IMR-90 (cell line): ENCODE measurements at regions not wholly inside any gene's neighbourhood (a gene's known extent, or its start where the extent isn't known, plus 50 kb on each side); places are given as distances from the start of the nearest gene placed in this dataset.

ENCODE experiments used
- ATAC-seq: fragments of 200-7000 bp; cut with Tn5 transposase; 2 replicates; pipeline ENCODE4 v1.9.1; 2020; ENCODE audit warnings: low read depth, mild to moderate bottlenecking, moderate library complexity
- BruUV-seq: library from RNA; stranded (reverse); fragments of 400-500 nt; replicated peaks from 2 replicates; lab custom pipeline; 2021; lab: Mats Ljungman, UMichigan
- CTCF ChIA-PET: fragments of 300-600 bp; formaldehyde crosslinking; extraction: SDS; loops from one replicate; lab custom pipeline; 2021; ENCODE audit warnings: antibody characterized with exemption; lab: Yijun Ruan, JAX
- POLR2A ChIA-PET: fragments of 300-600 bp; sonication (Branson Sonifier 250); formaldehyde crosslinking; loops from one replicate; lab custom pipeline; 2022; ENCODE audit warnings: antibody characterized with exemption; ENCODE audit not compliant: unreplicated experiment; lab: Charles Lee
- DNase-seq: peaks from one replicate; pipeline ENCODE4 v3.0.0; 2013
- H2AFZ ChIP-seq: replicated peaks from 2 replicates; pipeline ENCODE3; 2013; ENCODE audit warnings: low read length, mild to moderate bottlenecking; ENCODE audit not compliant: poor library complexity
- H2AK5ac ChIP-seq: 2 replicates; pipeline ENCODE4 v1.6.1; 2013; ENCODE audit warnings: low read depth, low read length, inconsistent platforms
- H2AK9ac ChIP-seq: replicated peaks from 2 replicates; pipeline ENCODE3; 2013; ENCODE audit warnings: mild to moderate bottlenecking, low read depth, low read length, moderate library complexity; ENCODE audit not compliant: poor library complexity
- H2BK120ac ChIP-seq: 2 replicates; pipeline ENCODE4 v1.6.1; 2013; ENCODE audit warnings: low read depth, low read length, inconsistent platforms
- H2BK15ac ChIP-seq: 3 replicates; pipeline ENCODE4 v1.6.1; 2013; ENCODE audit warnings: low read depth, low read length, inconsistent platforms
- H2BK20ac ChIP-seq: 2 replicates; pipeline ENCODE4 v1.6.1; 2013; ENCODE audit warnings: low read depth, mild to moderate bottlenecking, inconsistent platforms, low read length, moderate library complexity
- H2BK5ac ChIP-seq: 2 replicates; pipeline ENCODE4 v1.6.1; 2013; ENCODE audit warnings: mild to moderate bottlenecking, low read depth, low read length, inconsistent platforms; ENCODE audit not compliant: poor library complexity, severe bottlenecking
- H3K14ac ChIP-seq: replicated peaks from 2 replicates; pipeline ENCODE4 v1.6.1; 2013; ENCODE audit warnings: low read depth, low read length, inconsistent platforms
- H3K18ac ChIP-seq: 2 replicates; pipeline ENCODE4 v1.6.1; 2013; ENCODE audit warnings: low read depth, low read length, control low read depth
- H3K23ac ChIP-seq: 2 replicates; pipeline ENCODE4 v1.6.1; 2013; ENCODE audit warnings: low read depth, low read length, inconsistent platforms
- H3K27ac ChIP-seq: 2 replicates; pipeline ENCODE4 v1.5.1; 2013; ENCODE audit warnings: mild to moderate bottlenecking, control low read depth, low read length; ENCODE audit not compliant: insufficient read depth
- H3K27me3 ChIP-seq: 2 replicates; pipeline ENCODE4 v1.6.1; 2013; ENCODE audit warnings: low read length; ENCODE audit not compliant: control insufficient read depth, insufficient read depth
- H3K36me3 ChIP-seq: 2 replicates; pipeline ENCODE4 v1.6.1; 2013; ENCODE audit warnings: low read length, mixed read lengths; ENCODE audit not compliant: control insufficient read depth, insufficient read depth
- H3K4ac ChIP-seq: 2 replicates; pipeline ENCODE4 v1.6.1; 2013; ENCODE audit warnings: low read depth, low read length, inconsistent platforms
- H3K4me1 ChIP-seq: 2 replicates; pipeline ENCODE4 v1.6.1; 2013; ENCODE audit warnings: low read length, mixed read lengths; ENCODE audit not compliant: control insufficient read depth, insufficient read depth
- H3K4me2 ChIP-seq: 2 replicates; pipeline ENCODE4 v1.6.1; 2013; ENCODE audit warnings: low read depth, mild to moderate bottlenecking, control low read depth, low read length, moderate library complexity
- H3K4me3 ChIP-seq: 2 replicates; pipeline ENCODE4 v1.5.1; 2013; ENCODE audit warnings: low read depth, mild to moderate bottlenecking, control low read depth, low read length, moderate library complexity; ENCODE audit not compliant: insufficient read depth
- H3K56ac ChIP-seq: 2 replicates; pipeline ENCODE4 v1.6.1; 2013; ENCODE audit warnings: low read length, inconsistent platforms; ENCODE audit not compliant: insufficient read depth; ENCODE audit errors: extremely low read depth
- H3K79me1 ChIP-seq, 2 experiments: 2 replicates each; pipeline ENCODE4 v1.6.1; 2013; ENCODE audit warnings: low read length in 2 of 2, inconsistent platforms in 1 of 2, low read depth in 1 of 2
- H3K9ac ChIP-seq: 2 replicates; pipeline ENCODE4 v1.6.1; 2013; ENCODE audit warnings: low read depth, low read length, control low read depth
- H3K9me1 ChIP-seq: 2 replicates; pipeline ENCODE4 v1.6.1; 2013; ENCODE audit warnings: low read length, inconsistent platforms; ENCODE audit not compliant: insufficient read depth
- H3K9me3 ChIP-seq: 2 replicates; pipeline ENCODE4 v1.6.1; 2013; ENCODE audit warnings: low read length; ENCODE audit not compliant: control insufficient read depth, insufficient read depth
- H4K20me1 ChIP-seq: 2 replicates; pipeline ENCODE4 v1.6.1; 2013; ENCODE audit warnings: low read length, inconsistent platforms; ENCODE audit not compliant: insufficient read depth
- H4K5ac ChIP-seq: 2 replicates; pipeline ENCODE4 v1.6.1; 2013; ENCODE audit warnings: mild to moderate bottlenecking, low read depth, low read length, control low read depth
- H4K8ac ChIP-seq, 2 experiments: 2 replicates each; pipeline ENCODE4 v1.6.1; 2013; ENCODE audit warnings: low read depth in 2 of 2, low read length in 2 of 2, control low read depth in 1 of 2, inconsistent platforms in 1 of 2
- H4K91ac ChIP-seq: 2 replicates; pipeline ENCODE4 v1.6.1; 2013; ENCODE audit warnings: low read depth, low read length, inconsistent platforms; ENCODE audit not compliant: insufficient read depth
- BHLHE40 ChIP-seq: fragments of 150-350 bp; IDR thresholded peaks from 2 replicates; pipeline ENCODE4 v1.6.1; 2016; ENCODE audit warnings: mild to moderate bottlenecking, low read depth, low read length
- CEBPB ChIP-seq: IDR thresholded peaks from 2 replicates; pipeline ENCODE4 v1.6.1; 2012; ENCODE audit warnings: low read depth, low read length, improper control_type of control experiment
- CHD1 ChIP-seq: IDR thresholded peaks from 2 replicates; pipeline ENCODE4 v1.6.1; 2012; ENCODE audit warnings: low read depth, low read length, improper control_type of control experiment
- ELK1 ChIP-seq: fragments of 150-350 bp; IDR thresholded peaks from 2 replicates; pipeline ENCODE4 v1.6.1; 2016; ENCODE audit warnings: low read depth, mild to moderate bottlenecking, low read length, moderate library complexity, borderline replicate concordance
- FOS ChIP-seq: fragments of 150-350 bp; IDR thresholded peaks from 2 replicates; pipeline ENCODE4 v1.6.1; 2016; ENCODE audit warnings: low read depth, low read length
- MAZ ChIP-seq: IDR thresholded peaks from 2 replicates; pipeline ENCODE4 v1.6.1; 2012; ENCODE audit warnings: low read depth, mild to moderate bottlenecking, low read length, improper control_type of control experiment, moderate library complexity, borderline replicate concordance
- MXI1 ChIP-seq: IDR thresholded peaks from 2 replicates; pipeline ENCODE4 v1.6.1; 2012; ENCODE audit warnings: low read depth, mild to moderate bottlenecking, low read length, moderate library complexity, borderline replicate concordance
- NFE2L2 ChIP-seq: fragments of 150-350 bp; IDR thresholded peaks from 2 replicates; pipeline ENCODE4 v1.6.1; 2016; ENCODE audit warnings: low read depth, mild to moderate bottlenecking, low read length
- POLR2A ChIP-seq: IDR thresholded peaks from 2 replicates; pipeline ENCODE4 v1.6.1; 2012; ENCODE audit warnings: mild to moderate bottlenecking, low read depth, low read length
- RAD21 ChIP-seq: IDR thresholded peaks from 2 replicates; pipeline ENCODE4 v1.6.1; 2012; ENCODE audit warnings: low read length, improper control_type of control experiment
- RCOR1 ChIP-seq: IDR thresholded peaks from 2 replicates; pipeline ENCODE4 v1.6.1; 2012; ENCODE audit warnings: mild to moderate bottlenecking, low read length, improper control_type of control experiment; ENCODE audit not compliant: insufficient replicate concordance
- RFX5 ChIP-seq: IDR thresholded peaks from 2 replicates; pipeline ENCODE4 v1.8.0; 2012; ENCODE audit warnings: low read depth, mild to moderate bottlenecking, low read length, moderate library complexity
- USF2 ChIP-seq: fragments of 150-350 bp; IDR thresholded peaks from 2 replicates; pipeline ENCODE4 v1.6.1; 2017; ENCODE audit warnings: mild to moderate bottlenecking, antibody characterized with exemption, low read length, low read depth
- WGBS, 2 experiments: methylation state at CpG; one replicate each; pipeline versions ENCODE4 v1.1.5 to v1.1.7; 2013; ENCODE audit warnings: missing lambda C conversion rate in 2 of 2; ENCODE audit not compliant: insufficient read length in 1 of 2; ENCODE audit errors: extremely low coverage in 2 of 2; 5-methylcytosine and 5-hydroxymethylcytosine counted together
- dilution Hi-C: fragments of 300-500 bp; cut with HindIII; formaldehyde crosslinking; loops from one replicate; pipeline ENCODE4 v1.14.3; 2018; ENCODE audit warnings: low sequenced_read_pairs; ENCODE audit not compliant: unreplicated experiment
- in situ Hi-C: fragments of 300-500 bp; cut with MboI; formaldehyde crosslinking; loops from 3 replicates; pipeline ENCODE4 v1.14.3; 2019; ENCODE audit warnings: low sequenced_read_pairs, inconsistent platforms, mixed read lengths
- intact Hi-C: fragments of 100-400 bp; cut with micrococcal nuclease; formaldehyde crosslinking; loops from 2 replicates; pipeline ENCODE4 v1.10.0; 2022

- H3K4me2 ChIP-seq, result no peak overlapping the region
- no CpG with 5 or more reads among the region's 5 CpGs for WGBS, 2 experiments
- no peak overlapping the region for H2BK15ac ChIP-seq
- no peak overlapping the region for H3K56ac ChIP-seq
- no peak overlapping the region for H2AFZ ChIP-seq
- no peak overlapping the region for H3K4me3 ChIP-seq
- CTCF ChIA-PET, result no interaction called here
- dilution Hi-C loops (no loop called here), intact Hi-C loops (no loop called here), in situ Hi-C loops (no loop called here)
- H3K9ac ChIP-seq, result no peak overlapping the region
- no peak overlapping the region for H4K91ac ChIP-seq
- no peak overlapping the region for H3K27ac ChIP-seq
- H4K20me1 ChIP-seq, result no peaks in the 10 kb centered on the region
- H3K4ac ChIP-seq, result no peak overlapping the region
- H2AK9ac ChIP-seq, result no peak overlapping the region
- BruUV-seq, result no TSS peak
- H3K9me1 ChIP-seq, result no peaks in the 10 kb centered on the region
- no peak for DNase-seq
- no peak overlapping the region for H3K14ac ChIP-seq
- no peak overlapping the region for H2BK120ac ChIP-seq
- no peak overlapping the region for H2AK5ac ChIP-seq
- no peaks in the 10 kb centered on the region for H3K79me1 ChIP-seq
- H4K5ac ChIP-seq, result no peak overlapping the region
- TF ChIP-seq MAZ, result no peak
- no peak for TF ChIP-seq RFX5
- no peak for TF ChIP-seq CEBPB
- TF ChIP-seq MXI1, result no peak
- TF ChIP-seq ELK1, result no peak
- TF ChIP-seq FOS, result no peak
- no peak for TF ChIP-seq CHD1
- TF ChIP-seq USF2, result no peak
- TF ChIP-seq RCOR1, result no peak
- TF ChIP-seq NFE2L2, result no peak
- no peak for TF ChIP-seq BHLHE40
- TF ChIP-seq POLR2A, result no peak
- no peak for TF ChIP-seq RAD21
- no peak overlapping the region for H3K23ac ChIP-seq
- H3K27me3 ChIP-seq, result peaks cover 6% of the 10 kb centered on the region; the same call in 1 of the 2 replicates
- no peaks in the 10 kb centered on the region for H3K4me1 ChIP-seq
- POLR2A ChIA-PET, result no interaction called here
- H3K18ac ChIP-seq, result no peak overlapping the region
- no peak overlapping the region for H2BK20ac ChIP-seq
- no peak for ATAC-seq
- no peaks in the 10 kb centered on the region for H3K9me3 ChIP-seq
- no peak overlapping the region for H4K8ac ChIP-seq
- H3K36me3 ChIP-seq, result no peaks in the 10 kb centered on the region
- no peak overlapping the region for H2BK5ac ChIP-seq
Measured at GRCh38 chr7:106522696-106523095, 138.3 kb downstream of the CCDC71L start.
